ENCODE measurements at regions not wholly inside any gene's neighbourhood (a gene's known extent, or its start where the extent isn't known, plus 50 kb on each side); places are given as distances from the start of the nearest gene placed in this dataset.

- DNase-seq = no peak
- in situ Hi-C loops (cut with MboI; ENCODE audit: low pct_ligation_motif_present in 1 of 4, low pct_unique_long_range_greater_than_20kb in 1 of 4, low sequenced_read_pairs in 3 of 4) (no loop called here), intact Hi-C loops (cut with DNase I; ENCODE audit: low total_unique reads) (no loop called here)
- H3K27ac ChIP-seq = no peak overlapping the region
- no peaks in the 10 kb centered on the region for H3K27me3 ChIP-seq
- H3K9me3 ChIP-seq = peaks cover 3 to 10% of the 10 kb centered on the region in 2 donors
- TF ChIP-seq CTCF (IDR thresholded peaks at IDR 0.05) = no peak
- TF ChIP-seq POLR2AphosphoS5 (IDR thresholded peaks at IDR 0.05) = no peak
- no peak for TF ChIP-seq EP300 (IDR thresholded peaks at IDR 0.05; ENCODE audit: low read depth)
- TF ChIP-seq POLR2A (IDR thresholded peaks at IDR 0.05) = no peak
- WGBS, 2 donors (ENCODE audit: low coverage in 1 of 2) = 87 to 97% methylated on average over 5 to 13 of the region's 13 CpGs
- H3K4me1 ChIP-seq = no peaks in the 10 kb centered on the region
- H3K36me3 ChIP-seq = no peaks in the 10 kb centered on the region
- no peak overlapping the region for H3K4me3 ChIP-seq
Measured at GRCh38 chr10:121148921-121149320, 297.8 kb downstream of the WDR11 start.

- no peak overlapping the region for H3K27ac ChIP-seq
- TF ChIP-seq POLR2A (IDR thresholded peaks at IDR 0.05) = no peak
- no peak for TF ChIP-seq EP300 (IDR thresholded peaks at IDR 0.05; ENCODE audit: low read depth)
- no peaks in the 10 kb centered on the region for H3K27me3 ChIP-seq
- H3K36me3 ChIP-seq = no peaks in the 10 kb centered on the region
- H3K4me3 ChIP-seq = no peak overlapping the region
- intact Hi-C loops (cut with DNase I; ENCODE audit: low total_unique reads) = no loop called here
- DNase-seq = no peak
- no peaks in the 10 kb centered on the region for H3K9me3 ChIP-seq
- in situ Hi-C loops (cut with MboI; ENCODE audit: low pct_ligation_motif_present in 1 of 4, low pct_unique_long_range_greater_than_20kb in 1 of 4, low sequenced_read_pairs in 3 of 4) = no loop called here
- 83 to 85% methylated on average over 2 of the region's 2 CpGs for WGBS, 2 donors (ENCODE audit: low coverage in 1 of 2)
- H3K4me1 ChIP-seq = peaks cover 0 to 25% (median 15%) of the 10 kb centered on the region in 4 donors
Measured at GRCh38 chr10:121152033-121152432, 300.9 kb downstream of the WDR11 start.

GRCh38 chr10:121152935-121153334, 301.8 kb downstream of the WDR11 start:
- no peak for DNase-seq
- Histone ChIP-seq H3K36me3 (no peaks in the 10 kb centered on the region), H3K9me3 (no peaks in the 10 kb centered on the region), H3K27ac (no peak overlapping the region), H3K27me3 (no peaks in the 10 kb centered on the region), H3K4me1 (peaks cover 0 to 29% (median 16%) of the 10 kb centered on the region in 4 donors), H3K4me3 (no peak overlapping the region)
- in situ Hi-C loops (cut with MboI; ENCODE audit: low pct_ligation_motif_present in 1 of 4, low pct_unique_long_range_greater_than_20kb in 1 of 4, low sequenced_read_pairs in 3 of 4) = no loop called here
- intact Hi-C loops (cut with DNase I; ENCODE audit: low total_unique reads) = no loop called here
- no peak for TF ChIP-seq POLR2AphosphoS5 (IDR thresholded peaks at IDR 0.05)
- no peak for TF ChIP-seq CTCF (IDR thresholded peaks at IDR 0.05)
- no peak for TF ChIP-seq EP300 (IDR thresholded peaks at IDR 0.05; ENCODE audit: low read depth)
- TF ChIP-seq POLR2A (IDR thresholded peaks at IDR 0.05) = no peak
- WGBS, 2 donors (ENCODE audit: low coverage in 1 of 2) = 90% methylated on average over 1 of the region's 1 CpG

- Histone ChIP-seq H3K27ac (no peak overlapping the region), H3K27me3 (no peaks in the 10 kb centered on the region), H3K9me3 (no peaks in the 10 kb centered on the region), H3K36me3 (no peaks in the 10 kb centered on the region), H3K4me1 (peaks cover 0 to 41% (median 25%) of the 10 kb centered on the region in 4 donors), H3K4me3 (no peak overlapping the region)
- WGBS, 2 donors (ENCODE audit: low coverage in 1 of 2) = 60 to 79% methylated on average over 1 to 2 of the region's 2 CpGs
- in situ Hi-C loops (cut with MboI; ENCODE audit: low pct_ligation_motif_present in 1 of 4, low pct_unique_long_range_greater_than_20kb in 1 of 4, low sequenced_read_pairs in 3 of 4) (no loop called here), intact Hi-C loops (cut with DNase I; ENCODE audit: low total_unique reads) (no loop called here)
- TF ChIP-seq POLR2A (IDR thresholded peaks at IDR 0.05) (no peak), CTCF (IDR thresholded peaks at IDR 0.05) (no peak), POLR2AphosphoS5 (IDR thresholded peaks at IDR 0.05) (no peak)
- DNase-seq = no peak
Measured at GRCh38 chr10:121154310-121154709, 303.1 kb downstream of the WDR11 start.

GRCh38 chr10:121154846-121155245, 303.7 kb downstream of the WDR11 start:
- WGBS, 2 donors (ENCODE audit: low coverage in 1 of 2) = 29% methylated on average over 3 to 5 of the region's 5 CpGs

More at GRCh38 chr10:121154846-121155245, 303.7 kb downstream of the WDR11 start:
- H3K27me3 ChIP-seq = no peaks in the 10 kb centered on the region
- H3K4me1 ChIP-seq = peaks cover 0 to 46% (median 25%) of the 10 kb centered on the region in 4 donors
- H3K9me3 ChIP-seq = no peaks in the 10 kb centered on the region
- peak overlapping the region in 2 of 4 donors; percentile 50 to 67 for H3K27ac ChIP-seq
- DNase-seq = peak; percentile 15
- TF ChIP-seq POLR2AphosphoS5 (IDR thresholded peaks at IDR 0.05) (no peak), CTCF (IDR thresholded peaks at IDR 0.05) (no peak), POLR2A (IDR thresholded peaks at IDR 0.05) (no peak), EP300 (IDR thresholded peaks at IDR 0.05; ENCODE audit: low read depth) (no peak)
- intact Hi-C loops (cut with DNase I; ENCODE audit: low total_unique reads) = no loop called here
- in situ Hi-C loops (cut with MboI; ENCODE audit: low pct_ligation_motif_present in 1 of 4, low pct_unique_long_range_greater_than_20kb in 1 of 4, low sequenced_read_pairs in 3 of 4) = no loop called here
- no peak overlapping the region for H3K4me3 ChIP-seq
- H3K36me3 ChIP-seq = no peaks in the 10 kb centered on the region
